ENCODE measurements at regions not wholly inside any gene's neighbourhood (a gene's known extent, or its start where the extent isn't known, plus 50 kb on each side); places are given as distances from the start of the nearest gene placed in this dataset.

- TF ChIP-seq BHLHE40 (IDR thresholded peaks at IDR 0.05; ENCODE audit: low read depth, low read length), result no peak
- no peak for TF ChIP-seq RCOR1 (IDR thresholded peaks at IDR 0.05; ENCODE audit: low read depth, low read length)
- no peak for TF ChIP-seq HMGXB4 (CRISPR knock-in tag; IDR thresholded peaks at IDR 0.05; ENCODE audit: borderline replicate concordance)
- no peak for TF ChIP-seq E2F6 (IDR thresholded peaks at IDR 0.05; ENCODE audit: borderline replicate concordance, low read depth)
- TF ChIP-seq SMC3 (IDR thresholded peaks at IDR 0.05), result no peak
- TF ChIP-seq TP53 (CRISPR knock-in tag; IDR thresholded peaks at IDR 0.05), result no peak
- TF ChIP-seq REST (IDR thresholded peaks at IDR 0.05), result no peak
- TF ChIP-seq BCL3 (IDR thresholded peaks at IDR 0.05), result no peak
- no peak for TF ChIP-seq HOXA7 (CRISPR knock-in tag; IDR thresholded peaks at IDR 0.05)
- TF ChIP-seq POLR2AphosphoS2 (conservative IDR thresholded peaks at IDR 0.05; ENCODE audit: low read length), result no peak
- TF ChIP-seq JUN (IDR thresholded peaks at IDR 0.05), result no peak
- TF ChIP-seq EP300 (IDR thresholded peaks at IDR 0.05), result no peak
- no peak for TF ChIP-seq FOSL2 (IDR thresholded peaks at IDR 0.05)
- TF ChIP-seq FOSL2 (CRISPR knock-in tag; IDR thresholded peaks at IDR 0.05), result no peak
- no peak for TF ChIP-seq HOXB13 (CRISPR knock-in tag; IDR thresholded peaks at IDR 0.05; ENCODE audit: low read depth)
- TF ChIP-seq ZSCAN20 (CRISPR knock-in tag; IDR thresholded peaks at IDR 0.05), result no peak
- Histone ChIP-seq H3K9me3 (peaks cover 7% of the 10 kb centered on the region; the same call in 2 of the 3 replicates), H3K4me1 (peaks cover 8% of the 10 kb centered on the region; the same call in 1 of the 3 replicates), H3K4me3 (no peak overlapping the region), H3K4me2 (no peak overlapping the region), H3K27ac (no peak overlapping the region)
- DNase-seq (ENCODE audit: low read depth in 1 of 2, low spot score in 1 of 2) (no peak), ATAC-seq (no peak), FAIRE-seq (no peak)
- CTCF ChIA-PET, result interaction anchor here (0.8 to 2.0 kb wide), 2 partner anchors 10 to 293 kb away, joined by 4 to 7 read pairs; no protein-coding TSS in a partner anchor
- POLR2A ChIA-PET, result no interaction called here
Measured at GRCh38 chr12:124692443-124692842, 125.0 kb upstream of the NCOR2 start.

GRCh38 chr12:124691429-124691828, 124.0 kb upstream of the NCOR2 start:
- ChIA-PET POLR2A (no interaction called here), CTCF (interaction anchor here (0.9 to 2.0 kb wide), 3 partner anchors 9 to 230 kb away, joined by 3 to 7 read pairs (median 3); no protein-coding TSS in a partner anchor)
- H3K4me2 ChIP-seq, result no peak overlapping the region
- H3K4me3 ChIP-seq, result no peak overlapping the region
- H3K9me3 ChIP-seq, result peaks cover 7% of the 10 kb centered on the region; the same call in 2 of the 3 replicates
- peaks cover 6% of the 10 kb centered on the region; the same call in 1 of the 3 replicates for H3K4me1 ChIP-seq
- FAIRE-seq, result no peak
- no peak for ATAC-seq
- TF ChIP-seq HMGXB4 (CRISPR knock-in tag; IDR thresholded peaks at IDR 0.05; ENCODE audit: borderline replicate concordance) (no peak), MYC (IDR thresholded peaks at IDR 0.05; ENCODE audit: borderline replicate concordance, low read length) (no peak), JUNB (IDR thresholded peaks at IDR 0.05) (no peak), KDM1A (IDR thresholded peaks at IDR 0.05; ENCODE audit: low read depth) (no peak), BHLHE40 (IDR thresholded peaks at IDR 0.05; ENCODE audit: low read depth, low read length) (no peak), FOXS1 (CRISPR knock-in tag; IDR thresholded peaks at IDR 0.05) (no peak), HEYL (CRISPR knock-in tag; IDR thresholded peaks at IDR 0.05) (no peak), HOXA7 (CRISPR knock-in tag; IDR thresholded peaks at IDR 0.05) (no peak), FOSB (CRISPR knock-in tag; IDR thresholded peaks at IDR 0.05) (no peak), CEBPB (IDR thresholded peaks at IDR 0.05) (no peak), ATOH8 (CRISPR knock-in tag; IDR thresholded peaks at IDR 0.05; ENCODE audit: low read depth) (no peak), HOXB13 (CRISPR knock-in tag; IDR thresholded peaks at IDR 0.05; ENCODE audit: low read depth) (no peak)
- DNase-seq (ENCODE audit: low read depth in 1 of 2, low spot score in 1 of 2), result no peak
- 55% methylated on average over 1 of the region's 1 CpG for WGBS (ENCODE audit: missing lambda C conversion rate)
- H3K27ac ChIP-seq, result no peak overlapping the region

Data from A549 (cell line).